ENCODE measurements at regions not wholly inside any gene's neighbourhood (a gene's known extent, or its start where the extent isn't known, plus 50 kb on each side); places are given as distances from the start of the nearest gene placed in this dataset.

DNA sequence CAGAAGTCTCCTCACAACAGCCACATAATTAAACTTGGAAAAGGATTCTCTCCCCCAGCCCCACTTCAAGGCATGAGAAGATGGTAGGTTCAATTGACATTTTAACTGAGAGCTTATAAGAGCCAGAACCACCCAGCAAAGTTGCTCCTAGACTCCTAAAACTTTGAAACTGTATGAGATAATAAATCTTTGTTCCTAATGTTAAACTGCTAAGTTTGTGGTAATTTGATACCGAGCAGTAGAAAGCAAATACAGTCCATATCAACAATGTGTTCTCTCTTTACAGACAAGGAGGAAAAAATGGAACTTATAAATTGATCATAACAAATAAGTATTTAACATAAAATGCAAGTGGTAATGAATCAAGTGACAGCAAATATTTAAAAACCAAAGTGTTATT, 831.8 kb downstream of the MAFB start:
- H3K27ac Mint-ChIP-seq = no peak overlapping the region

DNA sequence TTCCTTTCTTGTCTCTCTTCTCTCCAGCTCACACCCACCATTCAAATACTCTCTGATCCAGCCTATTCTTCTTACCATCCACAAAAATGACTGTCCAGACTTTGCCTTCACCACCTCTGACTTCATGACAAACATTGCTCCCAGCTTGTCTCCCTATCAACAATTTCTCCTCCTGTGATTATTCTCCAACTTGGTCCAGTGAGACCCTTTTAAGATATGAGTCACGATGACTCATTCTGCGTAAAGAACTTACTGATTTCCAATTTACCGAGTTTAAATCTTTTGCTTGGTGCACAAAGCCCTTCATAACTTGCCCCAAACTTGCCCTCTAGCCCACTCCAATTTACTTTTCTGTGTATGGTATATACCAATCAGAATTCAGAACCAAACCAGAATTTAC, 833.2 kb downstream of the MAFB start:
- DNase-seq (ENCODE audit: low spot score) (no peak), ATAC-seq (no peak)
- Histone ChIP-seq H3K79me2 (replicated peaks; ENCODE audit: insufficient read depth) (no peaks in the 10 kb centered on the region), H3K4me3 (no peak overlapping the region), H3K27ac (ENCODE audit: low read depth) (no peak overlapping the region), H3F3A (replicated peaks; ENCODE audit: low read depth) (no peaks in the 10 kb centered on the region), H3K27me3 (ENCODE audit: insufficient read depth) (no peaks in the 10 kb centered on the region), H2AFZ (no peak overlapping the region), H3K4me1 (ENCODE audit: insufficient read depth) (no peaks in the 10 kb centered on the region), H4K20me1 (replicated peaks; ENCODE audit: insufficient read depth) (no peaks in the 10 kb centered on the region), H3K4me2 (no peak overlapping the region), H3K36me3 (ENCODE audit: insufficient read depth) (no peaks in the 10 kb centered on the region), H3K9me2 (ENCODE audit: insufficient read depth) (0 out of 2 replicates have a peak, but pooled peaks cover 10% of the 10 kb centered on the region)
- no peak overlapping the region for H3K27ac Mint-ChIP-seq
- peaks cover 16% of the 10 kb centered on the region for H3K4me1 Mint-ChIP-seq
- H3K27me3 Mint-ChIP-seq (ENCODE audit: insufficient read depth, low read depth, poor library complexity) = peaks cover 4% of the 10 kb centered on the region
- H3K36me3 Mint-ChIP-seq (ENCODE audit: low read depth) = no peaks in the 10 kb centered on the region
- no peaks in the 10 kb centered on the region for H3K9me3 Mint-ChIP-seq
- H3K4me3 Mint-ChIP-seq = no peak overlapping the region
- TF ChIP-seq ZNF331 (CRISPR knock-in tag; IDR thresholded peaks at IDR 0.05; ENCODE audit: low read depth) (no peak), JUNB (IDR thresholded peaks at IDR 0.05; ENCODE audit: unreplicated experiment) (no peak), STAT1 (IDR thresholded peaks at IDR 0.05; ENCODE audit: unreplicated experiment) (no peak), ZNF462 (CRISPR knock-in tag; IDR thresholded peaks at IDR 0.05) (no peak), ETS1 (IDR thresholded peaks at IDR 0.05) (no peak), POLR2AphosphoS5 (IDR thresholded peaks at IDR 0.05; ENCODE audit: low read depth) (no peak), EZH2phosphoT487 (IDR thresholded peaks at IDR 0.05; ENCODE audit: unreplicated experiment) (no peak), ZNF114 (CRISPR knock-in tag; IDR thresholded peaks at IDR 0.05) (no peak)
- TF ChIP-seq, protein P1, sequence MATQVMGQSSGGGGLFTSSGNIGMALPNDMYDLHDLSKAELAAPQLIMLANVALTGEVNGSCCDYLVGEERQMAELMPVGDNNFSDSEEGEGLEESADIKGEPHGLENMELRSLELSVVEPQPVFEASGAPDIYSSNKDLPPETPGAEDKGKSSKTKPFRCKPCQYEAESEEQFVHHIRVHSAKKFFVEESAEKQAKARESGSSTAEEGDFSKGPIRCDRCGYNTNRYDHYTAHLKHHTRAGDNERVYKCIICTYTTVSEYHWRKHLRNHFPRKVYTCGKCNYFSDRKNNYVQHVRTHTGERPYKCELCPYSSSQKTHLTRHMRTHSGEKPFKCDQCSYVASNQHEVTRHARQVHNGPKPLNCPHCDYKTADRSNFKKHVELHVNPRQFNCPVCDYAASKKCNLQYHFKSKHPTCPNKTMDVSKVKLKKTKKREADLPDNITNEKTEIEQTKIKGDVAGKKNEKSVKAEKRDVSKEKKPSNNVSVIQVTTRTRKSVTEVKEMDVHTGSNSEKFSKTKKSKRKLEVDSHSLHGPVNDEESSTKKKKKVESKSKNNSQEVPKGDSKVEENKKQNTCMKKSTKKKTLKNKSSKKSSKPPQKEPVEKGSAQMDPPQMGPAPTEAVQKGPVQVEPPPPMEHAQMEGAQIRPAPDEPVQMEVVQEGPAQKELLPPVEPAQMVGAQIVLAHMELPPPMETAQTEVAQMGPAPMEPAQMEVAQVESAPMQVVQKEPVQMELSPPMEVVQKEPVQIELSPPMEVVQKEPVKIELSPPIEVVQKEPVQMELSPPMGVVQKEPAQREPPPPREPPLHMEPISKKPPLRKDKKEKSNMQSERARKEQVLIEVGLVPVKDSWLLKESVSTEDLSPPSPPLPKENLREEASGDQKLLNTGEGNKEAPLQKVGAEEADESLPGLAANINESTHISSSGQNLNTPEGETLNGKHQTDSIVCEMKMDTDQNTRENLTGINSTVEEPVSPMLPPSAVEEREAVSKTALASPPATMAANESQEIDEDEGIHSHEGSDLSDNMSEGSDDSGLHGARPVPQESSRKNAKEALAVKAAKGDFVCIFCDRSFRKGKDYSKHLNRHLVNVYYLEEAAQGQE (IDR thresholded peaks at IDR 0.05; ENCODE audit: unreplicated experiment) = no peak
- TF ChIP-seq, protein P2, sequence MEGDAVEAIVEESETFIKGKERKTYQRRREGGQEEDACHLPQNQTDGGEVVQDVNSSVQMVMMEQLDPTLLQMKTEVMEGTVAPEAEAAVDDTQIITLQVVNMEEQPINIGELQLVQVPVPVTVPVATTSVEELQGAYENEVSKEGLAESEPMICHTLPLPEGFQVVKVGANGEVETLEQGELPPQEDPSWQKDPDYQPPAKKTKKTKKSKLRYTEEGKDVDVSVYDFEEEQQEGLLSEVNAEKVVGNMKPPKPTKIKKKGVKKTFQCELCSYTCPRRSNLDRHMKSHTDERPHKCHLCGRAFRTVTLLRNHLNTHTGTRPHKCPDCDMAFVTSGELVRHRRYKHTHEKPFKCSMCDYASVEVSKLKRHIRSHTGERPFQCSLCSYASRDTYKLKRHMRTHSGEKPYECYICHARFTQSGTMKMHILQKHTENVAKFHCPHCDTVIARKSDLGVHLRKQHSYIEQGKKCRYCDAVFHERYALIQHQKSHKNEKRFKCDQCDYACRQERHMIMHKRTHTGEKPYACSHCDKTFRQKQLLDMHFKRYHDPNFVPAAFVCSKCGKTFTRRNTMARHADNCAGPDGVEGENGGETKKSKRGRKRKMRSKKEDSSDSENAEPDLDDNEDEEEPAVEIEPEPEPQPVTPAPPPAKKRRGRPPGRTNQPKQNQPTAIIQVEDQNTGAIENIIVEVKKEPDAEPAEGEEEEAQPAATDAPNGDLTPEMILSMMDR (conservative IDR thresholded peaks at IDR 0.05; ENCODE audit: low read depth in 2 of 2) = no peak

More for the DNA sequence above, 831.8 kb downstream of the MAFB start:
- no peak for TF ChIP-seq JUNB (IDR thresholded peaks at IDR 0.05; ENCODE audit: unreplicated experiment)
- Histone ChIP-seq H3K9me2 (ENCODE audit: insufficient read depth) (0 out of 2 replicates have a peak, but pooled peaks cover 6% of the 10 kb centered on the region), H3K27me3 (ENCODE audit: insufficient read depth) (no peaks in the 10 kb centered on the region), H3K36me3 (ENCODE audit: insufficient read depth) (no peaks in the 10 kb centered on the region), H2AFZ (no peak overlapping the region), H4K20me1 (replicated peaks; ENCODE audit: insufficient read depth) (no peaks in the 10 kb centered on the region), H3K4me3 (no peak overlapping the region), H3K79me2 (replicated peaks; ENCODE audit: insufficient read depth) (no peaks in the 10 kb centered on the region), H3K27ac (ENCODE audit: low read depth) (no peak overlapping the region), H3F3A (replicated peaks; ENCODE audit: low read depth) (no peaks in the 10 kb centered on the region), H3K4me1 (ENCODE audit: insufficient read depth) (no peaks in the 10 kb centered on the region), H3K4me2 (no peak overlapping the region)
- ATAC-seq (no peak), DNase-seq (ENCODE audit: low spot score) (no peak)
- no peaks in the 10 kb centered on the region for H3K36me3 Mint-ChIP-seq (ENCODE audit: low read depth)
- peaks cover 6% of the 10 kb centered on the region for H3K27me3 Mint-ChIP-seq (ENCODE audit: insufficient read depth, low read depth, poor library complexity)
- H3K9me3 Mint-ChIP-seq = no peaks in the 10 kb centered on the region
- H3K4me1 Mint-ChIP-seq = peaks cover 13% of the 10 kb centered on the region
- no peak overlapping the region for H3K4me3 Mint-ChIP-seq
